Mucosa of descending colon (tissue), 3 donors: ENCODE measurements at regions not wholly inside any gene's neighbourhood (a gene's known extent, or its start where the extent isn't known, plus 50 kb on each side); places are given as distances from the start of the nearest gene placed in this dataset.

Experiments
- ATAC-seq: fragments of 200-7000 bp; cut with Tn5 transposase; one replicate; pipeline ENCODE4 v1.9.1; 2020; ENCODE audit warnings: mild to moderate bottlenecking, moderate library complexity
- DNase-seq, 3 donors: peaks; one replicate each; pipeline ENCODE4 v3.0.0-alpha.2; 2020
- H3K36me3 ChIP-seq: fragments of 200-600 bp; one replicate; pipeline ENCODE4 v1.8.0; 2021; ENCODE audit warnings: low read depth, mild to moderate bottlenecking
- H3K4me1 ChIP-seq: fragments of 200-600 bp; one replicate; pipeline ENCODE4 v1.8.0; 2021; ENCODE audit warnings: low read depth, mild to moderate bottlenecking
- H3K4me3 ChIP-seq: fragments of 200-600 bp; one replicate; pipeline ENCODE4 v1.8.0; 2021; ENCODE audit warnings: mild to moderate bottlenecking
- H3K9me3 ChIP-seq: fragments of 200-600 bp; one replicate; pipeline ENCODE4 v1.8.0; 2021; ENCODE audit warnings: mild to moderate bottlenecking
- CTCF ChIP-seq: fragments of 200-600 bp; IDR thresholded peaks from one replicate; pipeline ENCODE4 v1.8.0; 2022; ENCODE audit warnings: antibody characterized with exemption, mild to moderate bottlenecking
- intact Hi-C, 2 donors: fragments of 100-400 bp; cut with DNase I in 1 of 2; cut with micrococcal nuclease in 1 of 2; formaldehyde crosslinking; loops; one replicate each; pipeline versions ENCODE4 v1.11.0 to v1.11.1; 2022; cut with DNase I, micrococcal nuclease
- donor health status: DM: no; HTN: no; CAD: no; lungs with moderate emphysema.
- donor health status: DM: no; HTN: no; CAD: no.
- donor health status: DM: no; HTN: yes; CAD: no.

- no peak for TF ChIP-seq CTCF
- Histone ChIP-seq H3K4me1 (no peaks in the 10 kb centered on the region), H3K9me3 (no peaks in the 10 kb centered on the region), H3K36me3 (no peaks in the 10 kb centered on the region), H3K4me3 (no peak overlapping the region)
- DNase-seq, result no peak
- intact Hi-C loops, result no loop called here
- ATAC-seq, result no peak
These were observed 1165.7 kb upstream of the PIK3C3 start for GRCh38 chr18:40789286-40789685.

- Histone ChIP-seq H3K4me3 (no peak overlapping the region), H3K9me3 (no peaks in the 10 kb centered on the region), H3K4me1 (no peaks in the 10 kb centered on the region), H3K36me3 (no peaks in the 10 kb centered on the region)
- DNase-seq (no peak), ATAC-seq (no peak)
- intact Hi-C loops, result no loop called here
- TF ChIP-seq CTCF, result no peak
These were observed 1172.4 kb upstream of the PIK3C3 start for GRCh38 chr18:40782453-40783130.

DNA sequence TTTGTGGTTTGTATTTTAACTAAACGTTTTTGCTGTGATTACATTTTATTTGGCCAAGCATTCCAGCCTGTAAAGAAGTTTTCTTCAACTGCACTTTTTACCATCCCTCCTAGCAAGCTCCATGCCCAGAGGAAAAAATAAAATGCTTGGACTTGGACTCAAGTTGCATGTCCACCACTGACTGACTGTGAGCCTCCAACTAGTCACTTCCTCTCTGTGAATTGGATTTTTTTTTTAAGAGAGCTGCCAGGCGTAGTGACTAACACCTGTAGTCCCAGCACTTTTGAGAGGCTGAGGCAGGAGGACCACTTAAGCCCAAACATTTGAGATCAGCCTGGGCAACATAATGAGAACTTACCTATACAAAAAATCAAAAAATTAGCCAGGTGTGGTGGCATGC, 1185.2 kb upstream of the PIK3C3 start:
- ATAC-seq (no peak), DNase-seq (no peak)
- H3K4me1 ChIP-seq, result no peaks in the 10 kb centered on the region
- H3K4me3 ChIP-seq, result no peak overlapping the region
- no peak for TF ChIP-seq CTCF
- intact Hi-C loops, result no loop called here
- no peaks in the 10 kb centered on the region for H3K9me3 ChIP-seq
- H3K36me3 ChIP-seq, result no peaks in the 10 kb centered on the region

DNA sequence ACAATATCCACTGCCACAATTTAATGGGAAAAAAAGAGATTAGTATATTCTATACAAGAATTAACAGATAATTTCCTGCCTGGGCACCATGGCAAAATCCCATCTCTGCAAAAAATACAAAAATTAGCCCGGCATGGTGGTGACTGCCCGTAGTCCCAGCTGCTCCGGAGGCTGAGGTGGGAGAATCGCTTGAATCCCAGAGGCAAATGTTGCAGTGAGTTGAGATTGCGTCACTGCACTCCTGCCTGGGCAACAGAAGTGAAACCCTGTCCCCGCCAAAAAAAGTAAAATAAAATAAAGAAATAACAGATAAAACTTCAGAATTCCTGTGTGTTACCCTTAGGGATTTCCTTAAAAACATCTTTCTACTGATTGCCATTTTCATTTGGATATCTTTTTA, 1194.8 kb upstream of the PIK3C3 start:
- H3K9me3 ChIP-seq, result no peaks in the 10 kb centered on the region
- DNase-seq (no peak), ATAC-seq (no peak)
- H3K4me3 ChIP-seq, result no peak overlapping the region
- H3K36me3 ChIP-seq, result no peaks in the 10 kb centered on the region
- no peaks in the 10 kb centered on the region for H3K4me1 ChIP-seq
- TF ChIP-seq CTCF, result no peak
- intact Hi-C loops, result no loop called here

DNA sequence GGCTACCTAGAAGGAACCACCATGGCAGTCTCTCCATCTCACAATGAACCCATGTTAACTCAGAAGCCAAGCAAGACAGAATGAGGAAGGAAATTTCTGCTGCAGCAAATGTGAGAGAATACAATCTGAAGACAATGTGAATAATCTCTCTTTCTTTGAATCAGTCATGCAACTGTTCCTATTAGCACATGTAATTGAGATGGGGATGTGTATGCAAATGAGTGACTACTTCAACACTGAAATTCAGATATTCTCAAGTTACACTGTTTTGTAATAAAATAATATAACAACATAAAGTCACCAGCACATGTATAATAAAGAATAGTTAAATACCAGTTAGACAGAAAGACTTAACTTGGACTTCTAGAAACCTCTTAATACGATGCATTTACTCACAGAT, 1200.6 kb upstream of the PIK3C3 start:
- H3K36me3 ChIP-seq, result no peaks in the 10 kb centered on the region
- TF ChIP-seq CTCF, result no peak
- no peaks in the 10 kb centered on the region for H3K4me1 ChIP-seq
- H3K4me3 ChIP-seq, result no peak overlapping the region
- no peak for ATAC-seq
- no peak for DNase-seq
- H3K9me3 ChIP-seq, result no peaks in the 10 kb centered on the region
- intact Hi-C loops, result no loop called here

- Histone ChIP-seq H3K4me1 (no peaks in the 10 kb centered on the region), H3K4me3 (no peak overlapping the region), H3K9me3 (no peaks in the 10 kb centered on the region), H3K36me3 (no peaks in the 10 kb centered on the region)
- DNase-seq, result no peak
- intact Hi-C loops, result no loop called here
- TF ChIP-seq CTCF, result no peak
- no peak for ATAC-seq
These were observed 1202.7 kb upstream of the PIK3C3 start for GRCh38 chr18:40752316-40752715.
